ENCODE measurements at regions not wholly inside any gene's neighbourhood (a gene's known extent, or its start where the extent isn't known, plus 50 kb on each side); places are given as distances from the start of the nearest gene placed in this dataset.

GRCh38 chr3:76065964-76066363 lies 280.6 kb upstream of the ZNF717 start:
- TF ChIP-seq PATZ1 (CRISPR knock-in tag; IDR thresholded peaks at IDR 0.05; ENCODE audit: borderline replicate concordance) (no peak), ISL1 (CRISPR knock-in tag; IDR thresholded peaks at IDR 0.05) (peak; percentile 93), TSHZ2 (CRISPR knock-in tag; IDR thresholded peaks at IDR 0.05) (peak; percentile 22; the same call in 1 of the 2 replicates), TCF4 (CRISPR knock-in tag; IDR thresholded peaks at IDR 0.05; ENCODE audit: borderline replicate concordance) (peak; percentile 61), CSRNP3 (CRISPR knock-in tag; IDR thresholded peaks at IDR 0.05) (no peak)
- no peak for ATAC-seq

- ATAC-seq = no peak
- TF ChIP-seq PATZ1 (CRISPR knock-in tag; IDR thresholded peaks at IDR 0.05; ENCODE audit: borderline replicate concordance) (no peak), PPARA (CRISPR knock-in tag; IDR thresholded peaks at IDR 0.05; ENCODE audit: borderline replicate concordance) (no peak), ARNTL (CRISPR knock-in tag; IDR thresholded peaks at IDR 0.05; ENCODE audit: borderline replicate concordance, low read depth) (no peak), TSHZ2 (CRISPR knock-in tag; IDR thresholded peaks at IDR 0.05) (no peak), CSDC2 (CRISPR knock-in tag; IDR thresholded peaks at IDR 0.05) (no peak), ISL1 (CRISPR knock-in tag; IDR thresholded peaks at IDR 0.05) (no peak), SNAI2 (CRISPR knock-in tag; IDR thresholded peaks at IDR 0.05) (no peak)
These were observed 292.8 kb upstream of the ZNF717 start for GRCh38 chr3:76078101-76078500.

DNA sequence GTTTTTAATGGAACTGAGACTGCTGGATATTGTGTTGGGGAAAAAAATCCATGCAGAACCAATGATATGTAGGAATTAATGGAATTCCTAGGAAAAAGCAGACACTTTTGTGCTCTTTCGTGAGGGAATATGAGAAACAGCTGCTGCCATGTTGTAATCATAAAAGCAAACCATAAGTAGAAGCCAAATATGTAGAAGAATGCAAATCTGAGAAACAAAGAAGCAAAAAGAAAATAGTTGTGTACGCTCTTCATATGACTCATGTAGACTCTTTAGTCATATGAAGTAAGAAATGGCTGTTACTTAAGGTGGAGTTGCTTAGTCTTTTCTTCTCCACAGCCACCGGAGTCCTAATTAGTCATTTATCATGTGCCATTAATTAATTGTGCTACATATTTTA lies 298.6 kb upstream of the ZNF717 start:
- no peak for ATAC-seq
- no peak for TF ChIP-seq ZFP30 (CRISPR knock-in tag; IDR thresholded peaks at IDR 0.05)
- TF ChIP-seq ZFP3 (CRISPR knock-in tag; IDR thresholded peaks at IDR 0.05) = no peak
- TF ChIP-seq OSR1 (CRISPR knock-in tag; IDR thresholded peaks at IDR 0.05) = no peak
- TF ChIP-seq PPARA (CRISPR knock-in tag; IDR thresholded peaks at IDR 0.05; ENCODE audit: borderline replicate concordance) = no peak
- TF ChIP-seq CSRNP3 (CRISPR knock-in tag; IDR thresholded peaks at IDR 0.05) = no peak
- no peak for TF ChIP-seq SNAI2 (CRISPR knock-in tag; IDR thresholded peaks at IDR 0.05)
- TF ChIP-seq ARNTL (CRISPR knock-in tag; IDR thresholded peaks at IDR 0.05; ENCODE audit: borderline replicate concordance, low read depth) = no peak
- no peak for TF ChIP-seq ZNF565 (CRISPR knock-in tag; conservative IDR thresholded peaks at IDR 0.05; ENCODE audit: low read depth)
- no peak for TF ChIP-seq PATZ1 (CRISPR knock-in tag; IDR thresholded peaks at IDR 0.05; ENCODE audit: borderline replicate concordance)
- TF ChIP-seq BACH2 (CRISPR knock-in tag; IDR thresholded peaks at IDR 0.05; ENCODE audit: borderline replicate concordance) = no peak
- TF ChIP-seq ZC3H10 (CRISPR knock-in tag; IDR thresholded peaks at IDR 0.05) = no peak
- TF ChIP-seq GLIS3 (CRISPR knock-in tag; IDR thresholded peaks at IDR 0.05) = no peak
- TF ChIP-seq, protein P1, sequence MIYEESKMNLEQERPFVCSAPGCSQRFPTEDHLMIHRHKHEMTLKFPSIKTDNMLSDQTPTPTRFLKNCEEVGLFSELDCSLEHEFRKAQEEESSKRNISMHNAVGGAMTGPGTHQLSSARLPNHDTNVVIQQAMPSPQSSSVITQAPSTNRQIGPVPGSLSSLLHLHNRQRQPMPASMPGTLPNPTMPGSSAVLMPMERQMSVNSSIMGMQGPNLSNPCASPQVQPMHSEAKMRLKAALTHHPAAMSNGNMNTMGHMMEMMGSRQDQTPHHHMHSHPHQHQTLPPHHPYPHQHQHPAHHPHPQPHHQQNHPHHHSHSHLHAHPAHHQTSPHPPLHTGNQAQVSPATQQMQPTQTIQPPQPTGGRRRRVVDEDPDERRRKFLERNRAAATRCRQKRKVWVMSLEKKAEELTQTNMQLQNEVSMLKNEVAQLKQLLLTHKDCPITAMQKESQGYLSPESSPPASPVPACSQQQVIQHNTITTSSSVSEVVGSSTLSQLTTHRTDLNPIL (CRISPR knock-in tag; IDR thresholded peaks at IDR 0.05; ENCODE audit: low read depth) = no peak
- TF ChIP-seq ZNF8 (CRISPR knock-in tag; IDR thresholded peaks at IDR 0.05) = no peak
- no peak for TF ChIP-seq ESRRG (CRISPR knock-in tag; IDR thresholded peaks at IDR 0.05)

Data from SK-N-SH treated with all-trans-retinoic acid at 6 μM for 48 hours (cell line).